ENCODE measurements at regions not wholly inside any gene's neighbourhood (a gene's known extent, or its start where the extent isn't known, plus 50 kb on each side); places are given as distances from the start of the nearest gene placed in this dataset.

GRCh38 chr6:141824350-141824749, 308.4 kb upstream of the GJE1 start:
- TF ChIP-seq, protein P1, sequence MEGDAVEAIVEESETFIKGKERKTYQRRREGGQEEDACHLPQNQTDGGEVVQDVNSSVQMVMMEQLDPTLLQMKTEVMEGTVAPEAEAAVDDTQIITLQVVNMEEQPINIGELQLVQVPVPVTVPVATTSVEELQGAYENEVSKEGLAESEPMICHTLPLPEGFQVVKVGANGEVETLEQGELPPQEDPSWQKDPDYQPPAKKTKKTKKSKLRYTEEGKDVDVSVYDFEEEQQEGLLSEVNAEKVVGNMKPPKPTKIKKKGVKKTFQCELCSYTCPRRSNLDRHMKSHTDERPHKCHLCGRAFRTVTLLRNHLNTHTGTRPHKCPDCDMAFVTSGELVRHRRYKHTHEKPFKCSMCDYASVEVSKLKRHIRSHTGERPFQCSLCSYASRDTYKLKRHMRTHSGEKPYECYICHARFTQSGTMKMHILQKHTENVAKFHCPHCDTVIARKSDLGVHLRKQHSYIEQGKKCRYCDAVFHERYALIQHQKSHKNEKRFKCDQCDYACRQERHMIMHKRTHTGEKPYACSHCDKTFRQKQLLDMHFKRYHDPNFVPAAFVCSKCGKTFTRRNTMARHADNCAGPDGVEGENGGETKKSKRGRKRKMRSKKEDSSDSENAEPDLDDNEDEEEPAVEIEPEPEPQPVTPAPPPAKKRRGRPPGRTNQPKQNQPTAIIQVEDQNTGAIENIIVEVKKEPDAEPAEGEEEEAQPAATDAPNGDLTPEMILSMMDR (conservative IDR thresholded peaks at IDR 0.05; ENCODE audit: low read depth, low read length): no peak
- no peak for TF ChIP-seq EZH2 (IDR thresholded peaks at IDR 0.05; ENCODE audit: borderline replicate concordance, low read depth, low read length, poor library complexity, severe bottlenecking)

Data from A673 (cell line).